Mucosa of descending colon (tissue), 3 donors: ENCODE measurements at regions not wholly inside any gene's neighbourhood (a gene's known extent, or its start where the extent isn't known, plus 50 kb on each side); places are given as distances from the start of the nearest gene placed in this dataset.

Source experiments
- ATAC-seq: fragments of 200-7000 bp; cut with Tn5 transposase; one replicate; pipeline ENCODE4 v1.9.1; 2020; ENCODE audit warnings: mild to moderate bottlenecking, moderate library complexity
- DNase-seq, 3 donors: peaks; one replicate each; pipeline ENCODE4 v3.0.0-alpha.2; 2020
- H3K36me3 ChIP-seq: fragments of 200-600 bp; one replicate; pipeline ENCODE4 v1.8.0; 2021; ENCODE audit warnings: low read depth, mild to moderate bottlenecking
- H3K4me1 ChIP-seq: fragments of 200-600 bp; one replicate; pipeline ENCODE4 v1.8.0; 2021; ENCODE audit warnings: low read depth, mild to moderate bottlenecking
- H3K4me3 ChIP-seq: fragments of 200-600 bp; one replicate; pipeline ENCODE4 v1.8.0; 2021; ENCODE audit warnings: mild to moderate bottlenecking
- H3K9me3 ChIP-seq: fragments of 200-600 bp; one replicate; pipeline ENCODE4 v1.8.0; 2021; ENCODE audit warnings: mild to moderate bottlenecking
- intact Hi-C, 2 donors: fragments of 100-400 bp; cut with DNase I in 1 of 2; cut with micrococcal nuclease in 1 of 2; formaldehyde crosslinking; loops; one replicate each; pipeline versions ENCODE4 v1.11.0 to v1.11.1; 2022; cut with DNase I, micrococcal nuclease
- TF ChIP-seq, protein P1 (sequence below): fragments of 200-600 bp; IDR thresholded peaks from one replicate; pipeline ENCODE4 v1.8.0; 2022; ENCODE audit warnings: antibody characterized with exemption, mild to moderate bottlenecking
- donor health status: DM: no; HTN: no; CAD: no; lungs with moderate emphysema.
- donor health status: DM: no; HTN: no; CAD: no.
- donor health status: DM: no; HTN: yes; CAD: no.

- no peaks in the 10 kb centered on the region for H3K9me3 ChIP-seq
- no peak for ATAC-seq
- no peaks in the 10 kb centered on the region for H3K4me1 ChIP-seq
- DNase-seq: no peak
- TF ChIP-seq, protein P1, sequence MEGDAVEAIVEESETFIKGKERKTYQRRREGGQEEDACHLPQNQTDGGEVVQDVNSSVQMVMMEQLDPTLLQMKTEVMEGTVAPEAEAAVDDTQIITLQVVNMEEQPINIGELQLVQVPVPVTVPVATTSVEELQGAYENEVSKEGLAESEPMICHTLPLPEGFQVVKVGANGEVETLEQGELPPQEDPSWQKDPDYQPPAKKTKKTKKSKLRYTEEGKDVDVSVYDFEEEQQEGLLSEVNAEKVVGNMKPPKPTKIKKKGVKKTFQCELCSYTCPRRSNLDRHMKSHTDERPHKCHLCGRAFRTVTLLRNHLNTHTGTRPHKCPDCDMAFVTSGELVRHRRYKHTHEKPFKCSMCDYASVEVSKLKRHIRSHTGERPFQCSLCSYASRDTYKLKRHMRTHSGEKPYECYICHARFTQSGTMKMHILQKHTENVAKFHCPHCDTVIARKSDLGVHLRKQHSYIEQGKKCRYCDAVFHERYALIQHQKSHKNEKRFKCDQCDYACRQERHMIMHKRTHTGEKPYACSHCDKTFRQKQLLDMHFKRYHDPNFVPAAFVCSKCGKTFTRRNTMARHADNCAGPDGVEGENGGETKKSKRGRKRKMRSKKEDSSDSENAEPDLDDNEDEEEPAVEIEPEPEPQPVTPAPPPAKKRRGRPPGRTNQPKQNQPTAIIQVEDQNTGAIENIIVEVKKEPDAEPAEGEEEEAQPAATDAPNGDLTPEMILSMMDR: no peak
- no peaks in the 10 kb centered on the region for H3K36me3 ChIP-seq
- intact Hi-C loops: no loop called here
- no peak overlapping the region for H3K4me3 ChIP-seq
These were observed 102.0 kb downstream of the LACC1 start for GRCh38 chr13:43981512-43982301.

DNA sequence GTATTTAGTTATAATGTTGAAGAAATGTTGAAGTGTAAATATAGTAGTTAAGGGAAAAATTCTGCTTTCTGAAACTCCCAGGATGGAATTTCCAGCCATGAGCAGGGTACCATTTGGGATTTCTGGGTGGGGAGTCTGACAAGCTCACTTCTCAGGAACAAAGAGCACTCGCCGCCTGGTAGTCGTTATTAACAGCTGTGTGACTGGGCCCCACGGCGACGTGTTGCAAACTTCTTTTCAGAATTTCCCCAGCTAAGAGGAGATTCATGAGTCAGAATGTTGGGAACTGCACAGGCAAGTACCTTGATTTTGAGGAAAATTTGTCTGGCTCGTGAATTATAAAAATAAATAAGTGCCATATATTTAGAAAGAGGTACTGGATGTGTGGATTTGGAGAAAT lies 103.7 kb downstream of the LACC1 start:
- DNase-seq (no peak), ATAC-seq (no peak)
- intact Hi-C loops: no loop called here
- no peaks in the 10 kb centered on the region for H3K36me3 ChIP-seq
- TF ChIP-seq, protein P1: no peak
- H3K4me1 ChIP-seq: no peaks in the 10 kb centered on the region
- no peaks in the 10 kb centered on the region for H3K9me3 ChIP-seq
- no peak overlapping the region for H3K4me3 ChIP-seq

- intact Hi-C loops: no loop called here
These were observed 104.6 kb downstream of the LACC1 start for GRCh38 chr13:43984292-43984691.

DNA sequence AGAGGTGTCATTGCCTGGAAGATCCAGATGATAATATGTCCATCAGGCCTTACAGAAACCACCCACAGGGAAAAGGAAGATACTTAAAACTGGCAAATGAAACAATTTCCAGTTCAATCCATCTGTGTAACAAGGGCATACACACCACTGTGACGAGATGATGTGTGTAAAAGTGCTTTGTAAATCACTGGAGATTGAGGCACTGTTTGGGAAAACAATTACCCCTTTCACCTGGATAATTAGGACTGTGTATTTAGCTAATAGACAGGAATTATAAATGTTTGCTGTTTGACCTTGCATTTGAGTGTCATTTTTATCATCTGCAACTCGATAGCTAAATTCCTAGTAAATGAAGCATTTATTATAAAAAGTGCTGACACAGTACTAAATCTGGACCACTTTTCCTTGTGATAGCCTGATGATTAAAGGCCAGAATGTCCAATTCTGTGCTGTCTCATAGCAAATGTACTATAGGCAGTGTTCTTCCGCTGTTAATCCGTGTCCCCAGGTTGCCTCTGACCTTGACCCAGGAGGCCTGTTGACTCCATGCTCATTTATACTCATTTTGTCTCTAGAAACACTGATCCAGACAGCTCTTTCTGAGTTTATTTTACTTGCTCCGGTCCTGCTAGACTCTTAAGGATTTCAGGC lies 105.8 kb downstream of the LACC1 start:
- no peak for ATAC-seq
- intact Hi-C loops: no loop called here
- no peak for DNase-seq
- Histone ChIP-seq H3K9me3 (no peaks in the 10 kb centered on the region), H3K4me1 (no peaks in the 10 kb centered on the region), H3K36me3 (no peaks in the 10 kb centered on the region), H3K4me3 (no peak overlapping the region)
- TF ChIP-seq, protein P1: no peak

More at GRCh38 chr13:43984292-43984691, 104.6 kb downstream of the LACC1 start:
- ATAC-seq (no peak), DNase-seq (no peak)
- Histone ChIP-seq H3K9me3 (no peaks in the 10 kb centered on the region), H3K36me3 (no peaks in the 10 kb centered on the region), H3K4me3 (no peak overlapping the region), H3K4me1 (no peaks in the 10 kb centered on the region)
- TF ChIP-seq, protein P1: no peak

DNA sequence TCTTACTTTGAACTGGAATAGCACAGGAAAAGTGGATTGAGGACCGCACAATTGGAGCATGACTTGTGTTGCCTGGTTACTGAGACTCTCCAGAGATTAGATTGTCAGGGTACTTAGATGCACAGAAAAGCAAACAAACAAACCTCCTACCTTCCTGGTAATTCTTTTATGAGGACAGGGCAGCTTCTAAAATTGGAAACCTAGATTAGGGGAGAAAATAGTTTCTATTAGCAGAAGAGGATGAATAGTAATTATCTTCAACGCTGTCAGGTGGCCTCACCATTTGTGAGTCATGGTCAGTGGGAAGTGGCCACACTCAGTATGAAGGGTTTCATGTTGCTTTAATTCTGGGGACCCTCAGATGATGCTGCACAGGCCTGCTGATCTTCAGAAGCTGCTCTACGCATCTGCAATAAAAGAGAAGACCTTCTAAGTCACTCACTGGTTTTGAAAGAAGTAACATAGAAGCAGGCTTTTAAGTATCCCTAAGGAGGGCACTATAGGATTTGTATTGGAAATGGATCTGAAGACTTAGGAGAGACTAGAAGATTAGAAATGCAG lies 106.8 kb downstream of the LACC1 start:
- intact Hi-C loops: no loop called here
- TF ChIP-seq, protein P1: no peak
- no peaks in the 10 kb centered on the region for H3K4me1 ChIP-seq
- H3K9me3 ChIP-seq: no peaks in the 10 kb centered on the region
- no peak overlapping the region for H3K4me3 ChIP-seq
- no peak for DNase-seq
- ATAC-seq: no peak
- no peaks in the 10 kb centered on the region for H3K36me3 ChIP-seq
